Heart left ventricle (tissue), 16 donors: ENCODE measurements at regions not wholly inside any gene's neighbourhood (a gene's known extent, or its start where the extent isn't known, plus 50 kb on each side); places are given as distances from the start of the nearest gene placed in this dataset.
"Not testable (repeated sequence)": the region's sequence is repeated elsewhere in the genome, so short reads cannot be mapped to it uniquely, and the experiment has no call there.

Experiments used
- ATAC-seq, 4 donors: fragments of 200-7000 bp; cut with Tn5 transposase; one replicate each; pipeline ENCODE4 v1.9.1; 2020 to 2022; ENCODE audit warnings: moderate library complexity in 4 of 4, mild to moderate bottlenecking in 3 of 4, moderate number of reproducible peaks in 1 of 4
- DNase-seq, 5 donors: peaks; one replicate each; pipeline ENCODE4 v3.0.0-alpha.2; 2020
- H3K27ac ChIP-seq, 12 donors: fragments of 200-600 bp; sonication (generic) in 4 of 12; one replicate each; pipeline versions ENCODE4 v1.5.0 to v1.8.0; 2016 to 2022; ENCODE audit warnings: mild to moderate bottlenecking in 2 of 12
- H3K27me3 ChIP-seq, 9 donors: fragments of 200-600 bp; sonication (generic) in 2 of 9; one replicate each; pipeline versions ENCODE4 v1.5.1 to v1.8.0; 2016 to 2022; ENCODE audit warnings: mild to moderate bottlenecking in 3 of 9
- H3K36me3 ChIP-seq, 9 donors: fragments of 200-600 bp; sonication (generic) in 2 of 9; one replicate each; pipeline versions ENCODE4 v1.5.0 to v1.8.0; 2018 to 2022; ENCODE audit warnings: mild to moderate bottlenecking in 2 of 9
- H3K4me1 ChIP-seq, 12 donors: fragments of 200-600 bp; sonication (generic) in 4 of 12; one replicate each; pipeline versions ENCODE4 v1.5.0 to v1.8.0; 2016 to 2022; ENCODE audit warnings: mild to moderate bottlenecking in 3 of 12
- H3K4me3 ChIP-seq, 12 donors: fragments of 200-600 bp; sonication (generic) in 4 of 12; one replicate each; pipeline versions ENCODE4 v1.5.0 to v1.8.0; 2017 to 2022; ENCODE audit warnings: mild to moderate bottlenecking in 9 of 12, moderate library complexity in 4 of 12
- H3K9me3 ChIP-seq, 12 donors: fragments of 200-600 bp; sonication (generic) in 4 of 12; one replicate each; pipeline versions ENCODE4 v1.5.0 to v1.8.0; 2016 to 2022; ENCODE audit warnings: mild to moderate bottlenecking in 1 of 12
- POLR2A ChIP-seq, 2 donors: fragments of 450-650 bp; IDR thresholded peaks; one replicate each; pipeline ENCODE4 v1.6.1; 2017; ENCODE audit warnings: antibody characterized with exemption in 2 of 2, mild to moderate bottlenecking in 2 of 2, moderate library complexity in 2 of 2
- WGBS, 4 donors: extraction: QIAGEN DNeasy Blood & Tissue Kit in 2 of 4; methylation state at CpG; one replicate each; pipeline versions ENCODE4 v1.1.5 to v1.1.7; 2013 to 2018; 5-methylcytosine and 5-hydroxymethylcytosine counted together
- intact Hi-C, 10 donors: fragments of 100-400 bp; cut with DNase I; formaldehyde crosslinking; loops; one replicate each; pipeline versions ENCODE4 v1.11.1 to v1.14.2; 2022
- TF ChIP-seq, protein P1 (sequence below), 12 donors: fragments of 200-600 bp; sonication (generic) in 4 of 12; IDR thresholded peaks; one replicate each; pipeline versions ENCODE4 v1.5.0 to v1.8.0; 2018 to 2022; ENCODE audit warnings: antibody characterized with exemption in 12 of 12, mild to moderate bottlenecking in 5 of 12
- donor health status: ischemic (EF 13 %, LVEDD 7.1; RV severe dilation, severe dysfunction).
- donor health status: healthy with polysubstance abuse.
- donor health status: DM: no; HTN: yes; CAD: no.
- donor health status: DM: no; HTN: no; CAD: no.
- donor health status: ischemic (EF 25% LVEDD 6.9; RV normal size, moderate dysfunction).
- donor health status: ischemic (EF 25% LVEDD 5.7; RV mildly dilated, moderate dysfunction).
- donor health status: healthy.
- donor health status: DM: yes; HTN: yes; CAD: no.
- donor health status: ischemic (EF 35%, LVEDD 5.7; RV mildly dilated, moderate dysfunction).
- donor health status: nonischemic (EF 11% LVEDD 7.7; RV severe dilation, severe dysfunction).
- donor health status: DM: yes; HTN: yes; CAD: no.
- donor health status: PGD.
- donor health status: ischemic (EF 29% LVEDD 5.4; RV normal size, mild dysfunction).
- donor health status: nonischemic (EF 23%, LVEDD 6.1; RV moderate dilation, normal function).

DNA sequence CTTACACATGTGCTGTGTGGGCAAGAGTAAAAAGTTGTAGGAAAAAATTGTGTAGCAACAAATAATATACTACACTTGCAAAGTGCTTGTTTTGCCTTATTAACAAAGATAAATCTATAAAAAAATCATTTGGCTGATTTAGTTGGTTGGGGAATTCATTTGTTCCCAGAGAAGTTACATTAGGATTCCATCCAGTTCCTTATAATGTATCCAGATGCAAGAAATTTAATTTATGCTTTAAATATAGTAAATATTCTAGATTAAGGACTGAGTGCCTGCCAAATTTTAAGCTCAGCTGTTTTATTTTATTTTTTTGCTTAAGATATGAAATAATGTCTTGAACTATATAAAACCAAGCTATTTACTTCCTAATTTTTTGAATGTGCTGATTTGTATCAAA lies 1169.9 kb downstream of the NXPH1 start:
- intact Hi-C loops = no loop called here
- Histone ChIP-seq H3K36me3 (no peaks in the 10 kb centered on the region), H3K4me3 (no peak overlapping the region), H3K9me3 (peaks cover 0 to 9% (median 0%) of the 10 kb centered on the region in 12 donors), H3K27ac (no peak overlapping the region), H3K4me1 (no peaks in the 10 kb centered on the region), H3K27me3 (no peaks in the 10 kb centered on the region)
- ATAC-seq (no peak), DNase-seq (no peak)
- no peak for TF ChIP-seq POLR2A (IDR thresholded peaks at IDR 0.05)
- TF ChIP-seq, protein P1, sequence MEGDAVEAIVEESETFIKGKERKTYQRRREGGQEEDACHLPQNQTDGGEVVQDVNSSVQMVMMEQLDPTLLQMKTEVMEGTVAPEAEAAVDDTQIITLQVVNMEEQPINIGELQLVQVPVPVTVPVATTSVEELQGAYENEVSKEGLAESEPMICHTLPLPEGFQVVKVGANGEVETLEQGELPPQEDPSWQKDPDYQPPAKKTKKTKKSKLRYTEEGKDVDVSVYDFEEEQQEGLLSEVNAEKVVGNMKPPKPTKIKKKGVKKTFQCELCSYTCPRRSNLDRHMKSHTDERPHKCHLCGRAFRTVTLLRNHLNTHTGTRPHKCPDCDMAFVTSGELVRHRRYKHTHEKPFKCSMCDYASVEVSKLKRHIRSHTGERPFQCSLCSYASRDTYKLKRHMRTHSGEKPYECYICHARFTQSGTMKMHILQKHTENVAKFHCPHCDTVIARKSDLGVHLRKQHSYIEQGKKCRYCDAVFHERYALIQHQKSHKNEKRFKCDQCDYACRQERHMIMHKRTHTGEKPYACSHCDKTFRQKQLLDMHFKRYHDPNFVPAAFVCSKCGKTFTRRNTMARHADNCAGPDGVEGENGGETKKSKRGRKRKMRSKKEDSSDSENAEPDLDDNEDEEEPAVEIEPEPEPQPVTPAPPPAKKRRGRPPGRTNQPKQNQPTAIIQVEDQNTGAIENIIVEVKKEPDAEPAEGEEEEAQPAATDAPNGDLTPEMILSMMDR (IDR thresholded peaks at IDR 0.05) = no peak

DNA sequence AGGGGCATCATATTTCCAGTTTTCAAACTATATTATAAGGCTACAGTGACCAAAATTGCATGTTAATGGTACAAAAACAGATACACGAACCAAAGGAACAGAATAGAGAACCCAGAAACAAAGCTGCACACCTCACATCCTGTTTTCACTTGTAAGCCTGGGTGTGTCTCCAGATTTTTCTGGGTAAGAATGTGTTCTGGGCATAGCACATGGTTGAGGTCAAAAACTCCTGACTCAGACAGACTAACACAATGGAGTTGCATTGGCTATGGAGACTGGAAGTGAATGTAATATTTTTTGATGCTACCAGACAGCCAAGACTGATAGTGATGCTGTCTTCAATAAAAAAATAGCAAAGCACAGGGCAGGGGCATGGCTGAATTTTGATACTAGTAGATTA lies 1175.2 kb downstream of the NXPH1 start:
- no peak for ATAC-seq
- intact Hi-C loops = no loop called here
- H3K9me3 ChIP-seq = peaks cover 0 to 10% (median 0%) of the 10 kb centered on the region in 12 donors
- no peak for DNase-seq
- no peak overlapping the region for H3K27ac ChIP-seq
- no peak overlapping the region for H3K4me3 ChIP-seq
- TF ChIP-seq, protein P1 (IDR thresholded peaks at IDR 0.05) = no peak
- TF ChIP-seq POLR2A (IDR thresholded peaks at IDR 0.05) = no peak
- H3K4me1 ChIP-seq = no peaks in the 10 kb centered on the region
- H3K27me3 ChIP-seq = no peaks in the 10 kb centered on the region
- 57 to 76% (median 63%) methylated on average over 1 of the region's 1 CpG for WGBS, 4 donors
- H3K36me3 ChIP-seq = no peaks in the 10 kb centered on the region

DNA sequence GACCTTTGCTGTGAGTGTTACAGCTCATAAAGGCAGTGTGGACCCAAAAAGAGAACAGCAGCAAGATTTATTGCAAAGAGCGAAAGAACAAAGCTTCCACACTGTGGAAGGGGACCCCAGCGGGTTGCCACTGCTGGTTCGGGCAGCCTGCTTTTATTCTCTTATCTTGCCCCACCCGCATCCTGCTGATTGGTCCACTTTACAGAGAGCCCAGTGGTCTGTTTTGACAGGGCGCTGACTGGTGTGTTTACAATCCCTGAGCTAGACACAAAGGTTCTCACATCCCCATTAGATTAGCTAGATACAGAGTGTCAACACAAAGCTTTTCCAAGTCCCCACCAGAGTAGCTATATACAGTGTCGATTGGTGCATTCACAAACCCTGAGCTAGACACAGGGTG lies 1187.5 kb downstream of the NXPH1 start:
- H3K36me3 ChIP-seq, H3K27me3 ChIP-seq, H3K27ac ChIP-seq, ATAC-seq, H3K4me3 ChIP-seq, H3K4me1 ChIP-seq, DNase-seq, intact Hi-C loops: not testable (repeated sequence)
- peaks cover 0 to 19% (median 1%) of the 10 kb centered on the region in 12 donors for H3K9me3 ChIP-seq
- WGBS, 4 donors = 76 to 85% (median 80%) methylated on average over 6 of the region's 6 CpGs

DNA sequence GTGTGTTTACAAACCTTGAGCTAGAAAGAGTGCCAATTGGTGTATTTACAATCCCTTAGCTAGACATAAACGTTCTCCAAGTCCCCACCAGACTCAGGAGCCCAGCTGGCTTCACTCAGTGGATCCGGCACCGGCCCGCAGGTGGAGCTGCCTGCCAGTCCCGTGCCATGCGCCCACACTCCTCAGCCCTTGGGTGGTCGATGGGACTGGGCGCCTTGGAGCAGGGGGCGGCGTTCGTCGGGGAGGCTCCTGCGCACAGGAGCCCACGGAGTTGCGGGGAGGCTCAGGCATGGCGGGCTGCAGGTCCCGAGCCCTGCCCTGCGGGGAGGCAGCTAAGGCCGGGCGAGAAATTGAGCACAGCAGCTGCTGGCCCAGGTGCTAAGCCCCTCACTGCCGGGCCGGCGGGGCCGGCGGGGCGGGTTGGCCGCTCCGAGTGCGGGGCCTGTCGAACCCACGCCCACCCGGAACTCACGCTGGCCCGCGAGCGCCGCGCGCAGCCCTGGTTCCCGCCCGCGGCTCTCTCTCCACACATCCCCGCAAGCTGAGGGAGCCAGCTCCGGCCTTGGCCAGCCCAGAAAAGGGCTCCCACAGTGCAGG lies 1188.0 kb downstream of the NXPH1 start:
- not testable (repeated sequence) for ATAC-seq, DNase-seq
- 88 to 95% (median 94%) methylated on average over 19 to 44 of the region's 44 CpGs for WGBS, 4 donors

DNA sequence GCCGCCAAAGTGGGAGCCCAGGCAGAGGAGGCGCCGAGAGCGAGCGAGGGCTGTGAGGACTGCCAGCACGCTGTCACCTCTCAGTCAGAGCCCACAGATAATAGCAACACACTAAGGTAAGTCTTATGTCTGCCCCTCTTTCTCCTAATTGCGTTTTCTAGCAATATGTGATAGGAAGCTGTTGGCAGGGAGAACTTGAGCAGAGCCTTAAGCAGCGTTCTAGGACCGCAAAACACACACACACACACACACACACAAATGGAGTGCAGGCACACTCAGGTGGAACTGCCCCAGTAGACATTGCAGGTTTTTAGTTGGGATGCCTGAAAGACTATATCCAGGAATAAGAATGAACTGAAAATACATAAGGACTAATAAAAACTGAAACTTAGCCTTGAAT lies 1188.5 kb downstream of the NXPH1 start:
- no peaks in the 10 kb centered on the region for H3K36me3 ChIP-seq
- peaks cover 0 to 12% (median 1%) of the 10 kb centered on the region in 12 donors for H3K9me3 ChIP-seq
- no peak overlapping the region for H3K4me3 ChIP-seq
- intact Hi-C loops = no loop called here
- ATAC-seq = no peak
- DNase-seq = no peak
- TF ChIP-seq, protein P1 (IDR thresholded peaks at IDR 0.05) = no peak
- no peak for TF ChIP-seq POLR2A (IDR thresholded peaks at IDR 0.05)
- no peaks in the 10 kb centered on the region for H3K4me1 ChIP-seq
- H3K27me3 ChIP-seq = no peaks in the 10 kb centered on the region
- H3K27ac ChIP-seq = no peak overlapping the region
- 78 to 92% (median 89%) methylated on average over 8 to 9 of the region's 9 CpGs for WGBS, 4 donors

More for the DNA sequence above, 1188.0 kb downstream of the NXPH1 start:
- peaks cover 0 to 17% (median 1%) of the 10 kb centered on the region in 12 donors for H3K9me3 ChIP-seq
- H3K27me3 ChIP-seq, intact Hi-C loops, H3K36me3 ChIP-seq, H3K4me3 ChIP-seq, H3K27ac ChIP-seq, H3K4me1 ChIP-seq: not testable (repeated sequence)
